ENCODE measurements at regions not wholly inside any gene's neighbourhood (a gene's known extent, or its start where the extent isn't known, plus 50 kb on each side); places are given as distances from the start of the nearest gene placed in this dataset.

DNA sequence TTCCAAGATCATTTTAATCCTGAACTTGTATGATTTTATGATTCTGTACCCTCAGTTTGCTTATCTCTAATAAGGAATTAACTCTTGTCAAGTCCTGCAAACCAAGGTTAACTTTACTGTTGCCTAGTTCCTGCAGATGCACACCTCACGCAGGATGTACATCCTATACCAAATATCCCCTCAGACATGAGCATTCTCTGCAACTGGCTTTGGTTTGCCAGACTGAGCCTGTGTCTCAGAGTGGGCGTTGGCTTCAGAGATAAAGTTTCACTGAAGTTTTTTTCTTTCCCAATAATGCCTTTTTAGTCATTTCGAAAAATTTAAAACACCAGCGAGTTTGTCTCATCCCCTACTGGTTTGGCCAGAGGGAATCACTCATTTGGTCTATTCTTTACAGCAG, 173.9 kb downstream of the NR2F2 start:
- ChIA-PET POLR2A (no interaction called here), CTCF (interaction anchor here (1.0 kb wide), 1 partner anchor 24 kb away, joined by 3 read pairs; no protein-coding TSS in a partner anchor)
- Histone ChIP-seq H3K27me3 (ENCODE audit: control insufficient read depth in 2 of 2, insufficient read depth in 2 of 2, low read length in 2 of 2) (peaks cover 0 to 2% of the 10 kb centered on the region in 2 experiments), H3K9me1 (replicated peaks; ENCODE audit: control insufficient read depth, extremely low read depth, insufficient read depth, low read length) (no peaks in the 10 kb centered on the region), H4K20me1 (replicated peaks; ENCODE audit: control insufficient read depth, extremely low read depth, insufficient read depth, low read length) (no peaks in the 10 kb centered on the region), H3K4me3 (replicated peaks in 1 of 3; ENCODE audit: insufficient read depth in 1 of 3, low read depth in 1 of 3, low read length in 3 of 3) (no peak overlapping the region), H2AFZ (ENCODE audit: low read depth, low read length) (no peak overlapping the region), H3K27ac (ENCODE audit: insufficient read depth, low read depth, low read length) (no peak overlapping the region), H3K9me3 (replicated peaks; ENCODE audit: control insufficient read depth, insufficient read depth, low read length) (no peaks in the 10 kb centered on the region), H3K79me2 (ENCODE audit: control insufficient read depth, insufficient read depth, low read length) (no peaks in the 10 kb centered on the region), H3K4me2 (ENCODE audit: insufficient read depth, low read length) (no peak overlapping the region), H3K9ac (replicated peaks; ENCODE audit: extremely low read depth, insufficient read depth, low read length) (no peak overlapping the region), H3K36me3 (ENCODE audit: control insufficient read depth in 2 of 2, extremely low read depth in 1 of 2, insufficient read depth in 2 of 2, low read length in 2 of 2) (no peaks in the 10 kb centered on the region), H3K4me1 (ENCODE audit: control insufficient read depth, extremely low read depth, insufficient read depth, low read length) (no peaks in the 10 kb centered on the region)
- TF ChIP-seq EZH2 (IDR thresholded peaks at IDR 0.05; ENCODE audit: borderline replicate concordance, low read depth, low read length, severe bottlenecking) (no peak), MAX (IDR thresholded peaks at IDR 0.05; ENCODE audit: insufficient read depth, insufficient read length) (no peak), POLR2A (IDR thresholded peaks at IDR 0.05; ENCODE audit: low read depth, low read length) (no peak), GATA2 (IDR thresholded peaks at IDR 0.05; ENCODE audit: insufficient read depth, insufficient read length, low read depth, low read length) (no peak), JUN (IDR thresholded peaks at IDR 0.05; ENCODE audit: borderline replicate concordance, insufficient read depth, insufficient read length, low read depth) (no peak), FOS (IDR thresholded peaks at IDR 0.05; ENCODE audit: borderline replicate concordance, insufficient read depth, low read length) (no peak), POLR2AphosphoS5 (IDR thresholded peaks at IDR 0.05; ENCODE audit: insufficient read depth, low read depth, low read length) (no peak), MYC (IDR thresholded peaks at IDR 0.05; ENCODE audit: low read depth, low read length) (no peak)
- TF ChIP-seq, protein P1, sequence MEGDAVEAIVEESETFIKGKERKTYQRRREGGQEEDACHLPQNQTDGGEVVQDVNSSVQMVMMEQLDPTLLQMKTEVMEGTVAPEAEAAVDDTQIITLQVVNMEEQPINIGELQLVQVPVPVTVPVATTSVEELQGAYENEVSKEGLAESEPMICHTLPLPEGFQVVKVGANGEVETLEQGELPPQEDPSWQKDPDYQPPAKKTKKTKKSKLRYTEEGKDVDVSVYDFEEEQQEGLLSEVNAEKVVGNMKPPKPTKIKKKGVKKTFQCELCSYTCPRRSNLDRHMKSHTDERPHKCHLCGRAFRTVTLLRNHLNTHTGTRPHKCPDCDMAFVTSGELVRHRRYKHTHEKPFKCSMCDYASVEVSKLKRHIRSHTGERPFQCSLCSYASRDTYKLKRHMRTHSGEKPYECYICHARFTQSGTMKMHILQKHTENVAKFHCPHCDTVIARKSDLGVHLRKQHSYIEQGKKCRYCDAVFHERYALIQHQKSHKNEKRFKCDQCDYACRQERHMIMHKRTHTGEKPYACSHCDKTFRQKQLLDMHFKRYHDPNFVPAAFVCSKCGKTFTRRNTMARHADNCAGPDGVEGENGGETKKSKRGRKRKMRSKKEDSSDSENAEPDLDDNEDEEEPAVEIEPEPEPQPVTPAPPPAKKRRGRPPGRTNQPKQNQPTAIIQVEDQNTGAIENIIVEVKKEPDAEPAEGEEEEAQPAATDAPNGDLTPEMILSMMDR (IDR thresholded peaks at IDR 0.05; ENCODE audit: extremely low read depth in 1 of 2, insufficient read depth in 1 of 2, low read depth in 1 of 2, low read length in 2 of 2): no peak
- dilution Hi-C loops (cut with MboI; ENCODE audit: extremely low pct_ligation_motif_present, low sequenced_read_pairs): no loop called here
- intact Hi-C loops (cut with micrococcal nuclease): no loop called here
- DNase-seq (ENCODE audit: low read depth, low spot score): no peak
- BruUV-seq (replicated peaks): no TSS peak
- FAIRE-seq: no peak

All from endothelial cell of umbilical vein (primary cell).